CD4-positive, alpha-beta T cell treated with Interleukin-15 for 4 hours (primary cell): ENCODE measurements at regions not wholly inside any gene's neighbourhood (a gene's known extent, or its start where the extent isn't known, plus 50 kb on each side); places are given as distances from the start of the nearest gene placed in this dataset.
"Not testable (repeated sequence)": the region's sequence is repeated elsewhere in the genome, so short reads cannot be mapped to it uniquely, and the experiment has no call there.

ENCODE experiments used
- DNase-seq: peaks from one replicate; pipeline ENCODE4 v3.0.0-alpha.2; 2020; ENCODE audit warnings: low spot score

DNA sequence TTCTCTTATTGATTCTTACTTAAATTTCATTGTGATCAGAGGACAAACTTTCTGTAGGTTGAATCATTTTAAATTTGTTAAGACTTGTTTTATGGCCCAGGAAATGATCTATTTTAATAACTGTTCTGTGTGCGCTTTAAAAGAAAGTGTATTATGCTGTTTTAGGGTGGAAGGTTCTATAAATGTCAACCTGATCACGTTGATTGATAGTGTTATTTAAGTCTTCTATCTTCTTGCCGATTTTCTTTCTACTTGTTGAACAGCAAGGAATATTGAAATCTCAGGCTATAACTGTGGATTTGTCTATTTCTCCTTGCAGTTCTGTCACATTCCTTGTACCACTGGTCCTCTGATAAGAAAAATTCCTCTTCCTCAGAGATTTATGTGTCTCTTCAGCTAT is 112.7 kb downstream of the TANC2 start:
- no peak for DNase-seq

- DNase-seq = no peak
Measured at GRCh38 chr17:63082273-63082861, 116.3 kb downstream of the TANC2 start.

DNA sequence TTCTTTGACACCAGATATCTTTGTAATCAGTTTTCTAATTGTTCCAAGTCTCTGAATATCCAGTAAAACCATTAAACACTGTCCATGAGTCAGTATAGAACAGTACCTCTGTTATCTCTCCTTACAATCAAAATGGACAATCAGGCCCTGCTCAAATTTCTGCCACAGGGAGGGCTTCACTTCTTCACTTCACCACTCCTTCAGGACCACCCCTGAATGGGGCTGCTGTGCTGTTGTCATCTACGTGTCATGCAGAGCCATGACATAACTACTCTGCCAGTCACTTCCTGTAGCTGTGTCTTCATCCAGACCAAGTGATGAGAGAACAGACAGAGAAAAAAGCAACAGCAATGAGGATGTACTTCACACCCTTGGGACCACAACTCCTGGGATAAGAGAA is 116.9 kb downstream of the TANC2 start:
- DNase-seq = no peak

DNA sequence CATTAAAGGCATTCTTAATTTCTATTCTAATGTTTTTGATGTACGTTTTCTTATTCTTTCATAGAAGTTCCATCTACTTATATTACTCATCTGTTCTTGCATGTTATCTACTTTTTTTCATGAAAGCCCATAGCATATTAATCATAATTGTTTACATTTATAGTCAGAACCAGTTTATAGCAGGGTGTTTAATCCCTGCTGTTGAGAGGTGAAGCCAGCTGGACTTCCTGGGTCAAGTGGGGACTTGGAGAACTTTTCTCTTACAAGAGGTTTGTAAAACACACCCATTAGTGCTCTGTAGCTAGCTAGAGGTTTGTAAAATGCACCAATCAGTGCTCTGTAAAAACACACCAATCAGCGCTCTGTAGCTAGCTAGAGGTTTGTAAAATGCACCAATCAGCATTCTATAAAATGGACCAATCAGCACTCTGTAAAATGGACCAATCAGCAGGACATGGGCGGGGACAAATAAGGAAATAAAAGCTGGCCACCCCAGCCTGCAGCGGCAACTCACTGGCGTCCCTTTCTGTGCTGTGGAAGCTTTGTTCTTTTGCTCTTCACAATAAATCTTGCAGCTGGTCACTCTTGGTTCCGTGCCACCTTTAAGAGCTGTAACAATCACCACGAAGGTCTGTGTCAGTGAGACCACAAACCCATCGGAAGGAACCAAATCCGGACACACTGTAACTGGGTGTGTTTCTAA is 120.6 kb downstream of the TANC2 start:
- DNase-seq = no peak

DNA sequence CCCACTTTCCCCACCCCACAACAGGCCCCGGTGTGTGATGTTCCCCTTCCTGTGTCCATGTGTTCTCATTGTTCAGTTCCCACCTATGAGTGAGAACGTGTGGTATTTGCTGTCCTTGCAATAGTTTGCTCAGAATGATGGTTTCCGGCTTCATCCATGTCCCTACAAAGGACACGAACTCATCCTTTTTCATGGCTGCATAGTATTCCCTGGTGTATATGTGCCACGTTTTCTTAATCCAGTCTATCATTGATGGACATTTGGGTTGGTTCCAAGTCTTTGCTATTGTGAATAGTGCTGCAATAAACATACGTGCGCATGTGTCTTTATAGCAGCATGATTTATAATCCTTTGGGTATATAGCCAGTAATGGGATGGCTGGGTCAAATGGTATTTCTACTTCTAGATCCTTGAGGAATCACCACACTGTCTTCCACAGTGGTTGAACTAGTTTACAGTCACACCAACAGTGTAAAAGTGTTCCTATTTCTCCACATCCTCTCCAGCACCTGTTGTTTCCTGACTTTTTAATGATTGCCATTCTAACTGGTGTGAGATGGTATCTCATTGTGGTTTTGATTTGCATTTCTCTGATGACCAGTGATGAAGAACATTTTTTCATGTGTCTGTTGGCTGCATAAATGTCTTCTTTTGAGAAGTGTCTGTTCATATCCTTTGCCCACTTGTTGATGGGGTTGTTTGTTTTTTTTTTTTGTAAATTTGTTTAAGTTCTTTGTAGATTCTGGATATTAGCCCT is 124.5 kb downstream of the TANC2 start:
- not testable (repeated sequence) for DNase-seq

GRCh38 chr17:63091909-63092308 is 125.9 kb downstream of the TANC2 start:
- not testable (repeated sequence) for DNase-seq

- DNase-seq = no peak
Measured at GRCh38 chr17:63094631-63095030, 128.6 kb downstream of the TANC2 start.

- no peak for DNase-seq
Measured at GRCh38 chr17:63095459-63095858, 129.4 kb downstream of the TANC2 start.

DNA sequence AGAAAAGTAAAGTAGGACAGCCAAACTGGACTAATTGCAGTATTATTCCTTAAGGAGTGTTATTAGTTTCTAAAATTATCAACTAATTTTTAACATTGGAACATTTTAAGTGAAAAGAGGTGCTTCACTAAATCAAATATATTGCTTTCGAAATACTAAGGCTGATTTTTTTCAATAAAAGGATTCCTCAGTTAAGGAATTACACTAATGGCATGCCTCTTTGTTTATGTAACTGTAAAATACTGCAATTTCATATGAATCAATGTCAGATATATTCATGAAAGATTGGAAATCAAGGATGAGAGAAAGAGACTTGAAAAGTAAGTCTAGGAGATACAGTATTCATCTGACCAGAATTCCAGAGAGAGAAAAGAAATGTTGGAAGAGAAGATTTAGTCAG is 129.8 kb downstream of the TANC2 start:
- DNase-seq = no peak

GRCh38 chr17:63096426-63096825 is 130.4 kb downstream of the TANC2 start:
- DNase-seq = no peak

- no peak for DNase-seq
Measured at GRCh38 chr17:63099425-63099824, 133.4 kb downstream of the TANC2 start.

GRCh38 chr17:63102034-63102433 is 136.0 kb downstream of the TANC2 start:
- no peak for DNase-seq

DNA sequence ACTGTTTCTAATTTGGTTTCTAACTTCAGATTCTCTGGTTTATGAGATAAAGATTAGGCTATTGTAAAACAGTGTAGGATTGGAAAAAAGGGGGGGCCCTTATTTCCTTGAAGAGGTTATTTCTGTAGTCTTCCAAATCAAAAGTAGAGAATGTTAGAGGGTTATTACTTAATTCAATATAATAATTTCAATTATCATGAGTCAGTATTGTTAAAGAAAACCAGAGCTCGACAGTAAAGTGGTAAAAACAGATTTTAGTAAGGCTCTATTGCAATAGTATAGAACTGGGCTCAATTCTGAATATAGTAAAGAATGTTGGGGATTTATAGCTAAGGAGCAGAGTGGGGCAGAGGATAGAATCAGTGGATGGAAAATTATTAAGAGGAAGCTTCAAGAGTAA is 140.0 kb downstream of the TANC2 start:
- DNase-seq = no peak

GRCh38 chr17:63109661-63110060 is 143.6 kb downstream of the TANC2 start:
- DNase-seq = no peak

- no peak for DNase-seq
Measured at GRCh38 chr17:63113167-63113566, 147.1 kb downstream of the TANC2 start.

- no peak for DNase-seq
Measured at GRCh38 chr17:63116228-63116627, 150.2 kb downstream of the TANC2 start.

GRCh38 chr17:63116967-63117830 is 151.2 kb downstream of the TANC2 start:
- no peak for DNase-seq

- DNase-seq = no peak
Measured at GRCh38 chr17:63120406-63120805, 154.4 kb downstream of the TANC2 start.

DNA sequence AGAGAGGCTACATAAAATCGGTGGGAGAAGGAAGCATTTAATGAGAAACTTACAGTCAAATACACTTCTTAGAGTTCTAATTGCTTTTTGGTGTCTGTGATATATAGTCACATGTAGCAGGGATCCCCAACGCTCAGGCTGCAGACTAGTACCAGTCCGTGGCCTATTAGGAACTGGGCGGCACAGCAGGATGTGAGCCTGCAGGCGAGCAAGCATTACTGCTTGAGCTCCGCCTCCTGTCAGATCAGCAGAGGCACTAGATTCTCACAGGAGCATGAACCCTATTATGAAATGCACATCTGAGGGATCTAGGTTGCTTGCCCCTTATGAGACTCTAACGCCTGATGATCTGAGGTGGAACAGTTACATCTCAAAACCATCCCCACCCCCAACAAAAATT is 158.5 kb downstream of the TANC2 start:
- no peak for DNase-seq

DNA sequence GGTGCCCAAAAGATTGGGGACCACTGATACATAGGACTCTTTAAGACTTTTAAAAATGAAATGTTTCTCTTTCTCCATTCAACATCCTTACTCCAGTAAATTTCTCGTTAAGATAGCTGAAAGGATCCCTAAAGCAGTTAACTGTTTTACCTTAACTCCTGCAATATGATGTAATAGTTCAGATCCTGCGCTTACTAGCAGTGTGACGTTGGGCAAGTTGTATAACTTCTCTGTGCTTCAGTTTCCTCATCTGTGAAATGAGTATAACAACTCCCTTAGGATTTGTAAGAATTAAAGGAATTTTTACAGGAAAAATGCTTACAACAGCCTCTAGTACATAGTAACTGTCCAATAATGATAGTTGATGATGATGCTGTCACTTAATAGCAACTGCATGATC is 158.9 kb downstream of the TANC2 start:
- DNase-seq = no peak

DNA sequence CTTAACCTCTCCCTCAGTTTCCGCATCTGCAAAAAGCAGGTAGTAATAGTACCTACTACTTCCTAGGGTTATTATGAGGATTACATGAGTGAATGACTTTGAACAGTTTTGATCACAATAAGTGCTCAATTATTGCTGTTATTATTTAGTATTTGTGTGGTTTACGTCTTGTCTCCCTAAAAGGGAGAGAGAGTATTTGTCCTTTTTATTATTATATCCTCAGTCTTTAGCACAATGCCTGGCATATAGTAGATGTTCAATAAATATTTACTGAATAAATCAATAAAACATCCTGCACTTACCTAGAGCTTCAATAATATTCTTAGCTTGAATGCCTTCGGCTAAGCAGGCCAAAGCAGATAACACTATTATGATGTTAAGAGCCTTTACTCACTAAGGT is 160.0 kb downstream of the TANC2 start:
- no peak for DNase-seq

GRCh38 chr17:63126607-63127006 is 160.6 kb downstream of the TANC2 start:
- no peak for DNase-seq
